ENCODE measurements at regions not wholly inside any gene's neighbourhood (a gene's known extent, or its start where the extent isn't known, plus 50 kb on each side); places are given as distances from the start of the nearest gene placed in this dataset.

- TF ChIP-seq GABPA (IDR thresholded peaks at IDR 0.05; ENCODE audit: low read depth) (no peak), CTCF (IDR thresholded peaks at IDR 0.05; ENCODE audit: insufficient read depth, low read length) (no peak), POLR2AphosphoS5 (IDR thresholded peaks at IDR 0.05; ENCODE audit: low read depth) (no peak), REST (IDR thresholded peaks at IDR 0.05; ENCODE audit: insufficient replicate concordance, low read depth) (no peak), SPI1 (IDR thresholded peaks at IDR 0.05; ENCODE audit: borderline replicate concordance, low read depth) (no peak)
- peaks cover 8% of the 10 kb centered on the region for H3K27me3 ChIP-seq (ENCODE audit: insufficient read depth, poor library complexity, severe bottlenecking)
- DNase-seq (ENCODE audit: low read depth in 1 of 2, low spot score in 1 of 2), result no peak
- no peak overlapping the region for H3K4me3 ChIP-seq (replicated peaks; ENCODE audit: insufficient read depth, low read length)
- H3K27ac ChIP-seq (replicated peaks), result no peak overlapping the region
Observed at GRCh38 chr9:93843396-93843795, 111.8 kb downstream of the BARX1 start.

- Histone ChIP-seq H3K4me3 (replicated peaks; ENCODE audit: insufficient read depth, low read length) (no peak overlapping the region), H3K27me3 (ENCODE audit: insufficient read depth, poor library complexity, severe bottlenecking) (peaks cover 2% of the 10 kb centered on the region), H3K27ac (replicated peaks) (no peak overlapping the region)
- no peak for DNase-seq (ENCODE audit: low read depth in 1 of 2, low spot score in 1 of 2)
- no peak for TF ChIP-seq POLR2AphosphoS5 (IDR thresholded peaks at IDR 0.05; ENCODE audit: low read depth)
- no peak for TF ChIP-seq REST (IDR thresholded peaks at IDR 0.05; ENCODE audit: insufficient replicate concordance, low read depth)
- TF ChIP-seq SPI1 (IDR thresholded peaks at IDR 0.05; ENCODE audit: borderline replicate concordance, low read depth), result no peak
- no peak for TF ChIP-seq GABPA (IDR thresholded peaks at IDR 0.05; ENCODE audit: low read depth)
- TF ChIP-seq CTCF (IDR thresholded peaks at IDR 0.05; ENCODE audit: insufficient read depth, low read length), result no peak
Observed at GRCh38 chr9:93830606-93831005, 124.5 kb downstream of the BARX1 start.

- Histone ChIP-seq H3K27ac (replicated peaks) (no peak overlapping the region), H3K4me3 (replicated peaks; ENCODE audit: insufficient read depth, low read length) (no peak overlapping the region), H3K27me3 (ENCODE audit: insufficient read depth, poor library complexity, severe bottlenecking) (no peaks in the 10 kb centered on the region)
- TF ChIP-seq REST (IDR thresholded peaks at IDR 0.05; ENCODE audit: insufficient replicate concordance, low read depth) (no peak), POLR2AphosphoS5 (IDR thresholded peaks at IDR 0.05; ENCODE audit: low read depth) (no peak), SPI1 (IDR thresholded peaks at IDR 0.05; ENCODE audit: borderline replicate concordance, low read depth) (no peak), GABPA (IDR thresholded peaks at IDR 0.05; ENCODE audit: low read depth) (no peak), CTCF (IDR thresholded peaks at IDR 0.05; ENCODE audit: insufficient read depth, low read length) (no peak)
- no peak for DNase-seq (ENCODE audit: low read depth in 1 of 2, low spot score in 1 of 2)
Observed at GRCh38 chr9:93830012-93830596, 125.1 kb downstream of the BARX1 start.

All from HL-60 (cell line).